KMS-11 (cell line): ENCODE measurements at regions not wholly inside any gene's neighbourhood (a gene's known extent, or its start where the extent isn't known, plus 50 kb on each side); places are given as distances from the start of the nearest gene placed in this dataset.
"Not testable (repeated sequence)": the region's sequence is repeated elsewhere in the genome, so short reads cannot be mapped to it uniquely, and the experiment has no call there.

ENCODE experiments used
- H2AFZ ChIP-seq: fragments of 200-600 bp; sonication (generic); 2 replicates; pipeline ENCODE4 v1.6.1; 2016; ENCODE audit warnings: antibody characterized with exemption, mixed run types, low read depth
- H3K27ac ChIP-seq: fragments of 200-600 bp; sonication (generic); 2 replicates; pipeline ENCODE4 v1.6.1; 2016; ENCODE audit warnings: mild to moderate bottlenecking, mixed run types
- H3K27me3 ChIP-seq: fragments of 200-600 bp; sonication (generic); 2 replicates; pipeline ENCODE4 v1.6.1; 2017; ENCODE audit warnings: mild to moderate bottlenecking, low read depth, mixed run types, moderate library complexity; ENCODE audit not compliant: insufficient read depth
- H3K36me3 ChIP-seq: fragments of 200-600 bp; sonication (generic); 2 replicates; pipeline ENCODE4 v1.6.1; 2017; ENCODE audit warnings: mild to moderate bottlenecking, mixed run types; ENCODE audit not compliant: insufficient read depth
- H3K4me1 ChIP-seq: fragments of 200-600 bp; sonication (generic); 2 replicates; pipeline ENCODE4 v1.6.1; 2016; ENCODE audit warnings: mild to moderate bottlenecking, low read depth, mixed run types; ENCODE audit not compliant: poor library complexity, severe bottlenecking
- H3K4me2 ChIP-seq: fragments of 200-600 bp; sonication (generic); 2 replicates; pipeline ENCODE4 v1.7.0; 2016; ENCODE audit warnings: mild to moderate bottlenecking, mixed run types
- H3K4me3 ChIP-seq: fragments of 200-600 bp; sonication (generic); IDR thresholded peaks from 2 replicates; pipeline ENCODE4 v1.6.1; 2017; ENCODE audit warnings: low read depth, low read length, mixed read lengths; ENCODE audit not compliant: insufficient read depth
- H3K79me2 ChIP-seq: fragments of 200-600 bp; sonication (generic); 2 replicates; pipeline ENCODE4 v1.6.1; 2016; ENCODE audit warnings: low read depth, mixed run types; ENCODE audit not compliant: insufficient read depth
- H3K9ac ChIP-seq: fragments of 200-600 bp; sonication (generic); 2 replicates; pipeline ENCODE4 v1.6.1; 2016; ENCODE audit warnings: mild to moderate bottlenecking, mixed run types
- H4K20me1 ChIP-seq: fragments of 200-600 bp; sonication (generic); 2 replicates; pipeline ENCODE4 v1.6.1; 2016; ENCODE audit warnings: mild to moderate bottlenecking, mixed run types; ENCODE audit not compliant: insufficient read depth
- TF ChIP-seq, protein P1 (sequence below): fragments of 200-600 bp; sonication (generic); conservative IDR thresholded peaks from 2 replicates; pipeline ENCODE4 v1.6.1; 2017; ENCODE audit warnings: low read depth, mild to moderate bottlenecking, antibody characterized with exemption, low read length, moderate library complexity, mixed read lengths

DNA sequence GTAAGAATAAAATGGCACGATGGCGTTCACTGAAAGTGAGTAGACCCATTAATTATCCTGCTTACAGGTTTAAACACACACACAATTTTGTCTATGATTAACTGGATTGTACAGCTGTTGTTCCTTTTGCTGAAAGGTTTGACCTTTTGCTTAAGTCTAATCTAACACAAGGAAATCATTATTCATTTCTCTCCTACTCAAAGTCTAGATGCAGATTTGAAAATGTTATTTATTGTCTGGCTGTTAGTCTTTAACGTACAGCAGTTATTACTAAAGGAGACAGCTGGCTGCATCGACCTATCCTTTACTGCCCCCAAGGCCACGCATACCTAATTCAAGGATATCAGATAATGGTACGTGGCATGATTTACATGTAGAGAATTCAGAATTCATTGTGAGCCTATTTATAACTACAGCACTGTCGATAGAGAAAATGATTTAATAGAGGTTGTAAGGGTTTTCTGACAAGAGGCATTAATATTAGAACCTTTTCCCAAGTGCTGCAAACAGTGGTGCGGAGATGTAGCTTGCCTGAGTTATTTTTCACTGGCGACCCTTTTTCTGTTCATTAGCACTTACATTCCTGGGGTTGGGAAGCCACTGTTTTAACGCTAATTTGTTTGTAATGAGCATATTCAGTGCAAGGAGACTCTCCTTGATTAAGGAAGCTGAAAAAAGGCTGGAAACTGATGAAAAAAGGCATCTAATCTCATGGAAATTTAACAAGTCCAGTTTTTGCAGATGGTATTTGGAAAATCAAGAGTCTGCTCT, 368.4 kb upstream of the GRAMD2B start:
- Histone ChIP-seq H3K79me2 (no peaks in the 10 kb centered on the region), H3K9ac (no peak overlapping the region), H4K20me1 (no peaks in the 10 kb centered on the region), H3K27ac (no peak overlapping the region), H3K4me3 (no peak overlapping the region), H2AFZ (no peak overlapping the region), H3K4me2 (no peak overlapping the region), H3K36me3 (no peaks in the 10 kb centered on the region), H3K4me1 (no peaks in the 10 kb centered on the region), H3K27me3 (no peaks in the 10 kb centered on the region)
- TF ChIP-seq, protein P1, sequence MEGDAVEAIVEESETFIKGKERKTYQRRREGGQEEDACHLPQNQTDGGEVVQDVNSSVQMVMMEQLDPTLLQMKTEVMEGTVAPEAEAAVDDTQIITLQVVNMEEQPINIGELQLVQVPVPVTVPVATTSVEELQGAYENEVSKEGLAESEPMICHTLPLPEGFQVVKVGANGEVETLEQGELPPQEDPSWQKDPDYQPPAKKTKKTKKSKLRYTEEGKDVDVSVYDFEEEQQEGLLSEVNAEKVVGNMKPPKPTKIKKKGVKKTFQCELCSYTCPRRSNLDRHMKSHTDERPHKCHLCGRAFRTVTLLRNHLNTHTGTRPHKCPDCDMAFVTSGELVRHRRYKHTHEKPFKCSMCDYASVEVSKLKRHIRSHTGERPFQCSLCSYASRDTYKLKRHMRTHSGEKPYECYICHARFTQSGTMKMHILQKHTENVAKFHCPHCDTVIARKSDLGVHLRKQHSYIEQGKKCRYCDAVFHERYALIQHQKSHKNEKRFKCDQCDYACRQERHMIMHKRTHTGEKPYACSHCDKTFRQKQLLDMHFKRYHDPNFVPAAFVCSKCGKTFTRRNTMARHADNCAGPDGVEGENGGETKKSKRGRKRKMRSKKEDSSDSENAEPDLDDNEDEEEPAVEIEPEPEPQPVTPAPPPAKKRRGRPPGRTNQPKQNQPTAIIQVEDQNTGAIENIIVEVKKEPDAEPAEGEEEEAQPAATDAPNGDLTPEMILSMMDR = no peak

DNA sequence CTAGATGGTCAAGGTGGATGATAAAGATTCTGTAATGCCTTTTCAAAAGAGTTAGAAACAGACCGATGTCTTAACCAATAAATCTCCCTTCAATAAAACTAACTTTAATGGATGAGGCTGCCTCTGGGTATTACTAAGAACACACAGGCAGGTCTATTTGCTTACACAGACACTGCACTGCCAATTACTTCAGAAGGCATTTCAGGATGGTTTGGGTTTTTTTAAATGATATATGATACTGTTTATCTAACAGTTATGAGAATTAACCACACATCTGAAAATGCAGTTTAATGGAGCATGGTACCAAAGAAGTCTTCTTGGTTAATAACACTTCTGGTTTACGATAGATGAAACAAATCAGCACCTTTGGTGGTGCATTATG, 367.9 kb upstream of the GRAMD2B start:
- TF ChIP-seq, protein P1 = no peak
- Histone ChIP-seq H3K36me3 (no peaks in the 10 kb centered on the region), H3K27ac (no peak overlapping the region), H3K4me3 (no peak overlapping the region), H3K79me2 (no peaks in the 10 kb centered on the region), H4K20me1 (no peaks in the 10 kb centered on the region), H3K9ac (no peak overlapping the region), H3K27me3 (no peaks in the 10 kb centered on the region), H3K4me1 (no peaks in the 10 kb centered on the region), H3K4me2 (no peak overlapping the region), H2AFZ (no peak overlapping the region)

DNA sequence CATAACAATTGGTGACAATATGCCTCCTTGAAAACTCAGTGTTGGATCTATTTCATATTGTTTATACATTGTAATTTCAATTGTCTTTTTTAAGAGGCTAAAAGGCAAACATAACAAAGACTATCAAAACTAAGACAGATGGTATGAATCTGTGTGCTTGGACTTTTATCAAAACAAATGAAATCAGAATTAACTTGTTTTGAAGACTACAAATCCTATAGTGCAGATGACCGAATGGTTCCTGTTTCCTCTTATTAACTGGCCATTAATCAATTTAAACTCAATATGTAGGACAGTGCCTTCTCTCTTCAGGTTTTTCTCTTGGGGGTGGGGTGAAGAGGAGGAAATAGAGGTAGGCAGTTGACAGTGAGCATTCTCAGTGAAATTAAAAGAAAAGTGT, 366.9 kb upstream of the GRAMD2B start:
- no peak overlapping the region for H3K4me2 ChIP-seq
- no peaks in the 10 kb centered on the region for H3K27me3 ChIP-seq
- H2AFZ ChIP-seq = no peak overlapping the region
- no peaks in the 10 kb centered on the region for H3K79me2 ChIP-seq
- H3K27ac ChIP-seq = no peak overlapping the region
- H4K20me1 ChIP-seq = no peaks in the 10 kb centered on the region
- no peaks in the 10 kb centered on the region for H3K36me3 ChIP-seq
- no peak overlapping the region for H3K4me3 ChIP-seq
- no peaks in the 10 kb centered on the region for H3K4me1 ChIP-seq
- TF ChIP-seq, protein P1 = no peak
- no peak overlapping the region for H3K9ac ChIP-seq

DNA sequence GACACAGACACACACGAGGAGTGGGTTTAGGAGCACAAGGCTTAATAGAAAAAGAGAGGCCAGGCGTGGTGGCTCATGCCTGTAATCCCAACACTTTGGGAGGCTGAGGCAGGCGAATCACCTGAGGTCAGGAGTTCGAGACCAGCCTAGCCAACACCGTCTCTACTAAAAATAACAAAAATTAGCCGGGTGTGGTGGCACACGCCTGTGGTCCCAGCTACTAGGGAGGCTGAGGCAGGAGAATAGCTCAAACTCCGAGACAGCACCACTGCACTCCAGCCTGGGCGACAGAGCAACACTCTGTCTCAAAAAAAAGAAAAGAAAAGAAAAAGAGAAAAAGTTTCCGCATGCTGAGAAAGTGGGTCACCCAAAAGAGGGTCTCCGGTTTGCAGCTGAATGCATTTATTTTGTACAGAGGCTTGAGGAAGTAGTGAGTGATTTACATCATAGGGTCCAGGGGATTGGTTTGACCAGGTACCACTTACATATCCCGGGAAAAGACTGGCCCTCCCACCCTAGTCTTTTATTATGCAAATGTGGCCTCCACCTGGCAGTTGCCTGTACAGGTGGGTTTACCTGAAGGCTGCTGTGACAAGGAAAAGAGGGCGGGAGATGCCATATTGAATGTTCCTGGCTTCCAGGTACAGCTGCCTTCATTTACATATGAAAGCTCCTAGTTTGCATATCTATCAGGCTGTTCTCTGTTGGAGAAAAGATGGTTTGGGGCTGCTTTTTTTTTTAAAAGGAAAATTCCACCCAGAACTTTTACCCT, 366.2 kb upstream of the GRAMD2B start:
- Histone ChIP-seq H2AFZ (no peak overlapping the region), H3K9ac (no peak overlapping the region), H3K4me3 (no peak overlapping the region), H3K4me1 (no peaks in the 10 kb centered on the region), H3K27me3 (no peaks in the 10 kb centered on the region), H3K27ac (no peak overlapping the region), H3K79me2 (no peaks in the 10 kb centered on the region), H4K20me1 (no peaks in the 10 kb centered on the region), H3K4me2 (no peak overlapping the region), H3K36me3 (no peaks in the 10 kb centered on the region)
- TF ChIP-seq, protein P1 = no peak

DNA sequence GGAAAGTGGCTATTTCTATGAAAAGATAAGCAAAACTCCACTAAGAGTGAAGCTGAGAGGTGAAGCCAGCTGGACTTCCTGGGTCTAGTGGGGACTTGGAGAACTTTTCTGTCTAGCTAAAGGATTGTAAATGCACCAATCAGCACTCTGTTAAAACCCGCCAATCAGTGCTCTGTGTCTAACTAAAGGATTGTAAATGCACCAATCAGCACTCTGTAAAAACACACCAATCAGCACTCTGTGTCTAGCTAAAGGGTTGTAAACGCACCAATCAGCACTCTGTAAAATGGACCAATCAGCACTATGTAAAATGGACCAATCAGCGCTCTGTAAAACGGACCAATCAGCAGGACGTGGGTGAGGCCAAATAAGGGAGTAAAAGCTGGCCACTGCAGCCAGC, 364.8 kb upstream of the GRAMD2B start:
- not testable (repeated sequence) for H3K79me2 ChIP-seq, H3K4me1 ChIP-seq, H3K9ac ChIP-seq, H4K20me1 ChIP-seq, H3K4me3 ChIP-seq, H2AFZ ChIP-seq, H3K36me3 ChIP-seq, H3K27me3 ChIP-seq, H3K27ac ChIP-seq, H3K4me2 ChIP-seq
